HEK293T (cell line): ENCODE measurements at regions not wholly inside any gene's neighbourhood (a gene's known extent, or its start where the extent isn't known, plus 50 kb on each side); places are given as distances from the start of the nearest gene placed in this dataset.

Experiments
- ARNT ChIP-seq: fragments of 450-650 bp; IDR thresholded peaks from 2 replicates; pipeline ENCODE4 v1.6.1; 2017; ENCODE audit warnings: mild to moderate bottlenecking
- BHLHE40 ChIP-seq: fragments of 450-650 bp; IDR thresholded peaks from 2 replicates; pipeline ENCODE4 v1.6.1; 2016; ENCODE audit warnings: mild to moderate bottlenecking, moderate library complexity, borderline replicate concordance
- CTBP1 ChIP-seq: fragments of 450-650 bp; IDR thresholded peaks from 2 replicates; pipeline ENCODE4 v1.6.1; 2016; ENCODE audit warnings: borderline replicate concordance
- ELF4 ChIP-seq: fragments of 450-650 bp; IDR thresholded peaks from 2 replicates; pipeline ENCODE4 v1.6.1; 2017; ENCODE audit warnings: antibody characterized with exemption
- FOXA1 ChIP-seq: fragments of 450-650 bp; IDR thresholded peaks from 2 replicates; pipeline ENCODE4 v1.6.1; 2016; ENCODE audit warnings: mild to moderate bottlenecking
- FOXM1 ChIP-seq: fragments of 450-650 bp; IDR thresholded peaks from 2 replicates; pipeline ENCODE4 v1.6.1; 2017; ENCODE audit warnings: mild to moderate bottlenecking, borderline replicate concordance
- HDGF ChIP-seq: fragments of 450-650 bp; IDR thresholded peaks from 2 replicates; pipeline ENCODE4 v1.6.1; 2017; ENCODE audit warnings: antibody characterized with exemption, borderline replicate concordance
- L3MBTL2 ChIP-seq: fragments of 450-650 bp; conservative IDR thresholded peaks from 2 replicates; pipeline ENCODE4 v1.6.1; 2016; ENCODE audit warnings: mild to moderate bottlenecking
- NFRKB ChIP-seq: fragments of 450-650 bp; IDR thresholded peaks from 2 replicates; pipeline ENCODE4 v1.6.1; 2016; ENCODE audit warnings: mild to moderate bottlenecking, moderate library complexity
- SP1 ChIP-seq: fragments of 450-650 bp; IDR thresholded peaks from 2 replicates; pipeline ENCODE4 v1.6.1; 2017
- SUZ12 ChIP-seq: fragments of 450-650 bp; IDR thresholded peaks from 2 replicates; pipeline ENCODE4 v1.6.1; 2016; ENCODE audit warnings: mild to moderate bottlenecking
- ZNF384 ChIP-seq: fragments of 450-650 bp; IDR thresholded peaks from 2 replicates; pipeline ENCODE4 v1.6.1; 2016
- TF ChIP-seq, protein P1 (sequence below): fragments of 450-650 bp; IDR thresholded peaks from 2 replicates; pipeline ENCODE4 v1.6.1; 2016

DNA sequence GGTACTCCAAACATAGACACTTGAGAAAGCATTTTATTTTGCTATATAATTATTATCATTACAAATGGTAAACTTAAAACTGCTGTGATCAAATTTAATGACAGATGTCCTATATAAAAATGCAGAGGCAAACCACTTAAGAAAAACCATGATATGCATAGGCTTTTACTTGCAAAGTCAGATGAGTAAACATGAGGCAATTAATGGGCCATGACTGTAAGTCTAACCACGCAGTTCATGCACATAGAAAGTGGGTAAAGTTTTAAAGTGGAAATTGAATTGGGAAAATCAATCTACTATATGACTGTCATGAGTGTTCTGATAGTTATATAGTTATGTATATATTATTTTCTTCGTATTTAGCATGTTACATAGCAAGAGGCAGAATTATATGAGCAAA is 219.2 kb downstream of the PTPRC start:
- TF ChIP-seq FOXM1, result no peak
- no peak for TF ChIP-seq L3MBTL2
- TF ChIP-seq BHLHE40, result no peak
- TF ChIP-seq SUZ12, result no peak
- TF ChIP-seq ARNT, result no peak
- TF ChIP-seq, protein P1, sequence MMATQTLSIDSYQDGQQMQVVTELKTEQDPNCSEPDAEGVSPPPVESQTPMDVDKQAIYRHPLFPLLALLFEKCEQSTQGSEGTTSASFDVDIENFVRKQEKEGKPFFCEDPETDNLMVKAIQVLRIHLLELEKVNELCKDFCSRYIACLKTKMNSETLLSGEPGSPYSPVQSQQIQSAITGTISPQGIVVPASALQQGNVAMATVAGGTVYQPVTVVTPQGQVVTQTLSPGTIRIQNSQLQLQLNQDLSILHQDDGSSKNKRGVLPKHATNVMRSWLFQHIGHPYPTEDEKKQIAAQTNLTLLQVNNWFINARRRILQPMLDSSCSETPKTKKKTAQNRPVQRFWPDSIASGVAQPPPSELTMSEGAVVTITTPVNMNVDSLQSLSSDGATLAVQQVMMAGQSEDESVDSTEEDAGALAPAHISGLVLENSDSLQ, result no peak
- TF ChIP-seq FOXA1, result no peak
- TF ChIP-seq SP1, result no peak
- TF ChIP-seq NFRKB, result no peak
- no peak for TF ChIP-seq HDGF
- TF ChIP-seq ELF4, result no peak
- no peak for TF ChIP-seq ZNF384
- TF ChIP-seq CTBP1, result no peak
